HepG2 (cell line): ENCODE measurements at regions not wholly inside any gene's neighbourhood (a gene's known extent, or its start where the extent isn't known, plus 50 kb on each side); places are given as distances from the start of the nearest gene placed in this dataset.

Experiments used
- ATAC-seq: fragments of 200-7000 bp; cut with Tn5 transposase; 3 replicates; pipeline ENCODE4 v1.9.1; 2020; ENCODE audit warnings: mild to moderate bottlenecking, moderate library complexity
- BruUV-seq: library from RNA; stranded (reverse); fragments of 400-500 nt; replicated peaks from 2 replicates; lab custom pipeline; 2021; lab: Mats Ljungman, UMichigan
- CTCF ChIA-PET: fragments of 300-600 bp; formaldehyde crosslinking; extraction: SDS; loops from one replicate; lab custom pipeline; 2021; ENCODE audit warnings: low total read pairs, inconsistent platforms, low intra/inter-chr PET ratio; lab: Yijun Ruan, JAX
- POLR2A ChIA-PET: fragments of 350-600 bp; sonication (Branson Sonifier 250); formaldehyde crosslinking; loops from one replicate; lab custom pipeline; 2020; ENCODE audit warnings: antibody characterized with exemption, inconsistent platforms; lab: Yijun Ruan, JAX
- DNase-seq: peaks from one replicate; pipeline ENCODE4 v3.0.0-alpha.2; 2015; ENCODE audit warnings: low spot score
- FAIRE-seq: peaks from 3 replicates; lab custom pipeline; 2011; peaks lifted over from hg19 to GRCh38; lab: Jason Lieb, UNC
- H2AFZ ChIP-seq: one replicate; pipeline ENCODE4 v1.6.1; 2011; ENCODE audit warnings: low read length, inconsistent platforms
- H3K27ac ChIP-seq: fragments of 300-600 bp; 3 replicates; pipeline ENCODE4 v1.8.0; 2011; ENCODE audit warnings: mixed run types, mild to moderate bottlenecking, mixed read lengths, low read length, inconsistent platforms; ENCODE audit not compliant: insufficient read depth; ENCODE audit errors: extremely low read length
- H3K27me3 ChIP-seq, 2 experiments: fragments of 200-600 bp in 1 of 2; 2 replicates in 1 of 2; 3 replicates in 1 of 2; pipeline versions ENCODE4 v1.6.0 to v1.8.0; 2011; ENCODE audit warnings: low read length in 2 of 2, mild to moderate bottlenecking in 2 of 2, moderate library complexity in 2 of 2, inconsistent platforms in 1 of 2; ENCODE audit not compliant: insufficient read depth in 2 of 2, control insufficient read depth in 1 of 2
- H3K36me3 ChIP-seq, 2 experiments: fragments of 200-600 bp in 1 of 2; replicated peaks in 1 of 2; 2 replicates in 1 of 2; 3 replicates in 1 of 2; pipeline versions ENCODE4 v1.5.1 to v1.8.0; 2011; ENCODE audit warnings: low read length in 2 of 2, inconsistent platforms in 1 of 2; ENCODE audit not compliant: insufficient read depth in 2 of 2, control insufficient read depth in 1 of 2
- H3K4me1 ChIP-seq: 2 replicates; pipeline ENCODE4 v1.5.1; 2012; ENCODE audit warnings: low read length, inconsistent platforms; ENCODE audit not compliant: insufficient read depth
- H3K4me2 ChIP-seq: 2 replicates; pipeline ENCODE4 v1.6.0; 2011; ENCODE audit warnings: low read depth, low read length, inconsistent platforms
- H3K4me3 ChIP-seq, 3 experiments: fragments of 200-600 bp in 1 of 3; sonication (generic), shearing (Covaris generic) in 1 of 3; replicated peaks in 1 of 3; 2 replicates each; pipeline ENCODE4 v1.5.1; 2011 to 2016; ENCODE audit warnings: low read length in 3 of 3, inconsistent platforms in 2 of 3, low read depth in 2 of 3, mild to moderate bottlenecking in 2 of 3, control low read depth in 1 of 3, mixed read lengths in 1 of 3; ENCODE audit not compliant: insufficient read depth in 1 of 3
- H3K79me2 ChIP-seq: one replicate; pipeline ENCODE4 v1.6.1; 2011; ENCODE audit warnings: low read length, inconsistent platforms; ENCODE audit not compliant: insufficient read depth
- H3K9ac ChIP-seq: 2 replicates; pipeline ENCODE4 v1.6.0; 2011; ENCODE audit warnings: mild to moderate bottlenecking, low read depth, low read length, inconsistent platforms; ENCODE audit not compliant: insufficient read depth
- H3K9me3 ChIP-seq: 2 replicates; pipeline ENCODE4 v1.5.1; 2012; ENCODE audit warnings: mild to moderate bottlenecking, low read length
- H4K20me1 ChIP-seq: 2 replicates; pipeline ENCODE4 v1.6.0; 2011; ENCODE audit warnings: inconsistent platforms, mild to moderate bottlenecking, low read length, moderate library complexity; ENCODE audit not compliant: insufficient read depth
- ISX ChIP-seq: sonication (generic); formaldehyde crosslinking; conservative IDR thresholded peaks from 2 replicates; pipeline ENCODE4 v1.5.0; 2020; ENCODE audit warnings: missing genetic modification reagents
- JUN ChIP-seq: sonication (generic); formaldehyde crosslinking; IDR thresholded peaks from 2 replicates; pipeline ENCODE4 v1.4.0; 2020; ENCODE audit warnings: mild to moderate bottlenecking, missing genetic modification reagents
- REXO4 ChIP-seq: sonication (generic); formaldehyde crosslinking; IDR thresholded peaks from 2 replicates; pipeline ENCODE4 v1.8.0; 2022; ENCODE audit warnings: missing genetic modification reagents, mild to moderate bottlenecking, borderline replicate concordance
- RNF2 ChIP-seq: fragments of 450-650 bp; conservative IDR thresholded peaks from 2 replicates; pipeline ENCODE4 v1.6.1; 2016; ENCODE audit warnings: low read depth
- SP5 ChIP-seq: IDR thresholded peaks from 2 replicates; pipeline ENCODE4 v1.6.1; 2016; ENCODE audit warnings: low read depth, borderline replicate concordance
- XRCC5 ChIP-seq: fragments of 200-400 bp; formaldehyde crosslinking; optimal IDR thresholded peaks from 2 replicates; pipeline ENCODE3; 2017; ENCODE audit warnings: mild to moderate bottlenecking, low read length
- ZNF124 ChIP-seq: sonication (generic); formaldehyde crosslinking; IDR thresholded peaks from 2 replicates; pipeline ENCODE4 v1.4.0; 2020; ENCODE audit warnings: missing genetic modification reagents
- ZNF713 ChIP-seq: sonication (generic); formaldehyde crosslinking; IDR thresholded peaks from 2 replicates; pipeline ENCODE4 v1.4.0; 2020; ENCODE audit warnings: mild to moderate bottlenecking, missing genetic modification reagents
- ZNF891 ChIP-seq: sonication (generic); formaldehyde crosslinking; IDR thresholded peaks from 2 replicates; pipeline ENCODE4 v1.5.0; 2020; ENCODE audit warnings: mild to moderate bottlenecking, missing genetic modification reagents
- WGBS: methylation state at CpG from one replicate; pipeline ENCODE4 v1.1.6; 2017; ENCODE audit warnings: low lambda C conversion rate; 5-methylcytosine and 5-hydroxymethylcytosine counted together
- in situ Hi-C: cut with HindIII; loops from 2 replicates; pipeline ENCODE4 v1.10.0; 2017; ENCODE audit warnings: low pct_unique_long_range_greater_than_20kb; ENCODE audit not compliant: extremely low pct_ligation_motif_present
- intact Hi-C: fragments of 100-400 bp; cut with micrococcal nuclease; formaldehyde crosslinking; loops from one replicate; pipeline ENCODE4 v1.10.0; 2022; ENCODE audit not compliant: unreplicated experiment
- TF ChIP-seq, protein P1 (sequence below): IDR thresholded peaks from 2 replicates; pipeline ENCODE4 v1.6.1; 2018; ENCODE audit warnings: missing genetic modification reagents
- TF ChIP-seq, protein P2 (sequence below): sonication (generic); formaldehyde crosslinking; IDR thresholded peaks from 2 replicates; pipeline ENCODE4 v1.4.0; 2020; ENCODE audit warnings: mild to moderate bottlenecking, missing genetic modification reagents
- TF ChIP-seq, protein P3 (sequence below): sonication (generic); formaldehyde crosslinking; IDR thresholded peaks from 2 replicates; pipeline ENCODE4 v1.4.0; 2020; ENCODE audit warnings: missing genetic modification reagents
- TF ChIP-seq, protein P4 (sequence below): sonication (generic); formaldehyde crosslinking; IDR thresholded peaks from 2 replicates; pipeline ENCODE4 v1.4.0; 2020; ENCODE audit warnings: missing genetic modification reagents
- TF ChIP-seq, protein P5 (sequence below): sonication (generic); formaldehyde crosslinking; IDR thresholded peaks from 2 replicates; pipeline ENCODE4 v1.9.0; 2021; ENCODE audit warnings: missing genetic modification reagents, mild to moderate bottlenecking, borderline replicate concordance

DNA sequence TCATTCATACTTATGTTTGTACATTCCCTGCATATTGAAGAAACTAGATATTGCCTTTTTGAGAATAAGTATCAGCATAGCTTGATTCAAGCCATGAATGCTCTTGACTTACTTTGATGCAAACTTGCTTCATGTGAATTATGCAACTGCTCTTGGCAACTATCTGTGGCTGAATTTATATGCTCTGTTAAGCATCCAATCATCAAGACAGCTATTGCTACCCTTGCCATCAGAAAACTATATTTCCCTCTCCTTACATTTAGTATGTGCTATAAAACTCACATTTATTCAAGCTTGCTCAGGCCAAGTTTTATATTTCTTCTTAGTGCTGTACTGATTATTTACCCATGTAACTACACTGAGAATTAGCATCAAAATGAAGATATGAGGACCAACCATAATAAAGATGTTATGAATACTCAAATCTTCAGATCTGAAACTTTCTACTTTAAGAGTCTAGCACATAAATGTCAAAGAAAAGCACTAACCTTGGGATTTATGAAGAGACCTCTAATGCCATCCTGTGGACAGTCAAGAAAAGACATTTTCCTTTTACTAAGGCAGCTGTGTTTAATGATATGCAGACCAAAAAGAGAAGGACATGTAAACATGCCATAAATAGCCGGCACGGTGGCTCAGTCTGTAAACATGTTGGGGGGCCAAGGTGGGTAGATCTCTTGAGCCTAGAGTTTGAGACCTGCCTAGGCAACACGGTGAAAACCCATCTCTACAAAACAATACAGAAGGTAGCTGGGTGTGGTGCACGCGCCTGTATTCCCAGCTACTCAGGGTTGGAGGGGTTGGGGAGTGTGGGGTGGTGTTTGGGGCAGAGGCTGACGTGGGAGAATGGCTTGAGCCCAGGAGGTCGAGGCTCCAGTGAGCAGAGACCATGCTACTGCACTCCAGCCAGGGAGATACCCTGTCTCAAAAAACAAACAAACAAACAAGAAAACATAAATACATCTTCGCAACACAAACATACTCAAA is 267.0 kb upstream of the TYRP1 start:
- Histone ChIP-seq H3K4me1 (no peaks in the 10 kb centered on the region), H2AFZ (no peak overlapping the region), H3K27me3 (no peaks in the 10 kb centered on the region), H4K20me1 (no peaks in the 10 kb centered on the region), H3K4me3 (no peak overlapping the region), H3K9me3 (peaks cover 3% of the 10 kb centered on the region; the same call in 1 of the 2 replicates), H3K4me2 (no peak overlapping the region), H3K36me3 (no peaks in the 10 kb centered on the region), H3K27ac (no peak overlapping the region), H3K79me2 (no peaks in the 10 kb centered on the region), H3K9ac (no peak overlapping the region)
- CTCF ChIA-PET = no interaction called here
- no TSS peak for BruUV-seq
- DNase-seq (no peak), FAIRE-seq (no peak), ATAC-seq (no peak)
- in situ Hi-C loops (no loop called here), intact Hi-C loops (no loop called here)
- POLR2A ChIA-PET = no interaction called here
- whole genome bisulfite sequencing = 15% methylated on average over 8 of the region's 8 CpGs
- TF ChIP-seq, protein P1, sequence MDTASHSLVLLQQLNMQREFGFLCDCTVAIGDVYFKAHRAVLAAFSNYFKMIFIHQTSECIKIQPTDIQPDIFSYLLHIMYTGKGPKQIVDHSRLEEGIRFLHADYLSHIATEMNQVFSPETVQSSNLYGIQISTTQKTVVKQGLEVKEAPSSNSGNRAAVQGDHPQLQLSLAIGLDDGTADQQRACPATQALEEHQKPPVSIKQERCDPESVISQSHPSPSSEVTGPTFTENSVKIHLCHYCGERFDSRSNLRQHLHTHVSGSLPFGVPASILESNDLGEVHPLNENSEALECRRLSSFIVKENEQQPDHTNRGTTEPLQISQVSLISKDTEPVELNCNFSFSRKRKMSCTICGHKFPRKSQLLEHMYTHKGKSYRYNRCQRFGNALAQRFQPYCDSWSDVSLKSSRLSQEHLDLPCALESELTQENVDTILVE (CRISPR knock-in tag) = no peak
- TF ChIP-seq, protein P2, sequence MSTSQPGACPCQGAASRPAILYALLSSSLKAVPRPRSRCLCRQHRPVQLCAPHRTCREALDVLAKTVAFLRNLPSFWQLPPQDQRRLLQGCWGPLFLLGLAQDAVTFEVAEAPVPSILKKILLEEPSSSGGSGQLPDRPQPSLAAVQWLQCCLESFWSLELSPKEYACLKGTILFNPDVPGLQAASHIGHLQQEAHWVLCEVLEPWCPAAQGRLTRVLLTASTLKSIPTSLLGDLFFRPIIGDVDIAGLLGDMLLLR (CRISPR knock-in tag) = no peak
- TF ChIP-seq ZNF891 (CRISPR knock-in tag) (no peak), ZNF124 (CRISPR knock-in tag) (no peak), JUN (CRISPR knock-in tag) (no peak), REXO4 (CRISPR knock-in tag) (no peak), SP5 (CRISPR knock-in tag) (no peak), ISX (CRISPR knock-in tag) (no peak), XRCC5 (no peak), ZNF713 (no peak), RNF2 (no peak)
- TF ChIP-seq, protein P3, sequence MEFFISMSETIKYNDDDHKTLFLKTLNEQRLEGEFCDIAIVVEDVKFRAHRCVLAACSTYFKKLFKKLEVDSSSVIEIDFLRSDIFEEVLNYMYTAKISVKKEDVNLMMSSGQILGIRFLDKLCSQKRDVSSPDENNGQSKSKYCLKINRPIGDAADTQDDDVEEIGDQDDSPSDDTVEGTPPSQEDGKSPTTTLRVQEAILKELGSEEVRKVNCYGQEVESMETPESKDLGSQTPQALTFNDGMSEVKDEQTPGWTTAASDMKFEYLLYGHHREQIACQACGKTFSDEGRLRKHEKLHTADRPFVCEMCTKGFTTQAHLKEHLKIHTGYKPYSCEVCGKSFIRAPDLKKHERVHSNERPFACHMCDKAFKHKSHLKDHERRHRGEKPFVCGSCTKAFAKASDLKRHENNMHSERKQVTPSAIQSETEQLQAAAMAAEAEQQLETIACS (CRISPR knock-in tag) = no peak
- TF ChIP-seq, protein P4, sequence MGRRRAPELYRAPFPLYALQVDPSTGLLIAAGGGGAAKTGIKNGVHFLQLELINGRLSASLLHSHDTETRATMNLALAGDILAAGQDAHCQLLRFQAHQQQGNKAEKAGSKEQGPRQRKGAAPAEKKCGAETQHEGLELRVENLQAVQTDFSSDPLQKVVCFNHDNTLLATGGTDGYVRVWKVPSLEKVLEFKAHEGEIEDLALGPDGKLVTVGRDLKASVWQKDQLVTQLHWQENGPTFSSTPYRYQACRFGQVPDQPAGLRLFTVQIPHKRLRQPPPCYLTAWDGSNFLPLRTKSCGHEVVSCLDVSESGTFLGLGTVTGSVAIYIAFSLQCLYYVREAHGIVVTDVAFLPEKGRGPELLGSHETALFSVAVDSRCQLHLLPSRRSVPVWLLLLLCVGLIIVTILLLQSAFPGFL = no peak
- TF ChIP-seq, protein P5, sequence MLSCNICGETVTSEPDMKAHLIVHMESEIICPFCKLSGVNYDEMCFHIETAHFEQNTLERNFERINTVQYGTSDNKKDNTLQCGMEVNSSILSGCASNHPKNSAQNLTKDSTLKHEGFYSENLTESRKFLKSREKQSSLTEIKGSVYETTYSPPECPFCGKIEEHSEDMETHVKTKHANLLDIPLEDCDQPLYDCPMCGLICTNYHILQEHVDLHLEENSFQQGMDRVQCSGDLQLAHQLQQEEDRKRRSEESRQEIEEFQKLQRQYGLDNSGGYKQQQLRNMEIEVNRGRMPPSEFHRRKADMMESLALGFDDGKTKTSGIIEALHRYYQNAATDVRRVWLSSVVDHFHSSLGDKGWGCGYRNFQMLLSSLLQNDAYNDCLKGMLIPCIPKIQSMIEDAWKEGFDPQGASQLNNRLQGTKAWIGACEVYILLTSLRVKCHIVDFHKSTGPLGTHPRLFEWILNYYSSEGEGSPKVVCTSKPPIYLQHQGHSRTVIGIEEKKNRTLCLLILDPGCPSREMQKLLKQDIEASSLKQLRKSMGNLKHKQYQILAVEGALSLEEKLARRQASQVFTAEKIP (CRISPR knock-in tag) = no peak
